Esophagus muscularis mucosa (tissue), 4 donors: ENCODE measurements at regions not wholly inside any gene's neighbourhood (a gene's known extent, or its start where the extent isn't known, plus 50 kb on each side); places are given as distances from the start of the nearest gene placed in this dataset.

ENCODE experiments used
- EP300 ChIP-seq: sonication (generic); formaldehyde crosslinking; IDR thresholded peaks from one replicate; pipeline ENCODE4 v1.6.1; 2017; ENCODE audit warnings: antibody characterized with exemption
- POLR2A ChIP-seq: fragments of 450-650 bp; IDR thresholded peaks from one replicate; pipeline ENCODE4 v1.6.1; 2017; ENCODE audit warnings: antibody characterized with exemption, moderate library complexity, mild to moderate bottlenecking, low read depth
- POLR2AphosphoS5 ChIP-seq, 2 donors: sonication (generic); formaldehyde crosslinking; IDR thresholded peaks; one replicate each; pipeline ENCODE4 v1.6.1; 2017; ENCODE audit warnings: antibody characterized with exemption in 2 of 2
- TF ChIP-seq, protein P1 (sequence below), 3 experiments: fragments of 200-600 bp in 2 of 3; fragments of 450-650 bp in 1 of 3; sonication (generic) in 2 of 3; IDR thresholded peaks; one replicate each; pipeline ENCODE4 v1.5.1; 2017 to 2019; ENCODE audit warnings: antibody characterized with exemption in 3 of 3, mild to moderate bottlenecking in 2 of 3, moderate library complexity in 1 of 3

DNA sequence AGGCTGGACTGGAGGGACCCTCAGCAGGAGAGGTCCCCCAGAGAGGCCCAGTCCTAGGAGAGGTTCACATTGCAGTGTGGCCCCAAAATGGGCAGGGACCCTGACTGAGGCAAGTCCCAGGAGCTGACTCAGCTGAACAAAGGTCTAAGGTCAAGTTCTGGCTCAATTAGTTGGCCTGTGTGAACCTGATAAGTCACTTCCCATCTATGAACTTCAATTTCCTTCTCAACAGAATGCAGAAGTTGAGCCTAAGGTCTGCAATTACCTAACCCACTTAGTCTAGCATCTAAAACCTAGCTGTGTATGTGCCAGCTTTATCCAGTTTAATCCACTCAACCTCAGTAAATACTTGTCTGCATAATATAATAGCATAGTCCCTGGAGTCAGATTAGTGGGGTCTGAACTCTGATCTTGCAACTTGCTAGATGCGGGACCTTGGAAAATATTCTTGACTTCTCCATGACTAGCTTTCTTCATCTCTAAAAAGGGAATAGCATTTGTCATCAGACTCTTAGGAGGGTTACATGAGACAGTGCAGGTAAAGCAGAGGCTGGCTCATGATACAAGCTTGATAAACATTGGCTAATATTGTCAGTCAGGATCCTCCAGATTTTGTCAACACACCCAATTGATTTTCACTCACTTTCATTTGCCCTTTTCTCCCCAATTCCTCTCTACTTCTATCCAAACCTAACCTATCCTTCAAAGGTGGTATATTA, 465.5 kb downstream of the INSC start:
- TF ChIP-seq, protein P1, sequence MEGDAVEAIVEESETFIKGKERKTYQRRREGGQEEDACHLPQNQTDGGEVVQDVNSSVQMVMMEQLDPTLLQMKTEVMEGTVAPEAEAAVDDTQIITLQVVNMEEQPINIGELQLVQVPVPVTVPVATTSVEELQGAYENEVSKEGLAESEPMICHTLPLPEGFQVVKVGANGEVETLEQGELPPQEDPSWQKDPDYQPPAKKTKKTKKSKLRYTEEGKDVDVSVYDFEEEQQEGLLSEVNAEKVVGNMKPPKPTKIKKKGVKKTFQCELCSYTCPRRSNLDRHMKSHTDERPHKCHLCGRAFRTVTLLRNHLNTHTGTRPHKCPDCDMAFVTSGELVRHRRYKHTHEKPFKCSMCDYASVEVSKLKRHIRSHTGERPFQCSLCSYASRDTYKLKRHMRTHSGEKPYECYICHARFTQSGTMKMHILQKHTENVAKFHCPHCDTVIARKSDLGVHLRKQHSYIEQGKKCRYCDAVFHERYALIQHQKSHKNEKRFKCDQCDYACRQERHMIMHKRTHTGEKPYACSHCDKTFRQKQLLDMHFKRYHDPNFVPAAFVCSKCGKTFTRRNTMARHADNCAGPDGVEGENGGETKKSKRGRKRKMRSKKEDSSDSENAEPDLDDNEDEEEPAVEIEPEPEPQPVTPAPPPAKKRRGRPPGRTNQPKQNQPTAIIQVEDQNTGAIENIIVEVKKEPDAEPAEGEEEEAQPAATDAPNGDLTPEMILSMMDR (IDR thresholded peaks at IDR 0.05), result no peak
- TF ChIP-seq POLR2A, result no peak
- no peak for TF ChIP-seq EP300
- TF ChIP-seq POLR2AphosphoS5 (IDR thresholded peaks at IDR 0.05), result no peak
